WTC11 (cell line): ENCODE measurements at regions not wholly inside any gene's neighbourhood (a gene's known extent, or its start where the extent isn't known, plus 50 kb on each side); places are given as distances from the start of the nearest gene placed in this dataset.

Experiments
- CTCF ChIP-seq: fragments of 200-600 bp; IDR thresholded peaks from 2 replicates; pipeline ENCODE4 v1.8.0; 2022; ENCODE audit warnings: antibody characterized with exemption
- FOXJ3 ChIP-seq: sonication (generic); formaldehyde crosslinking; IDR thresholded peaks from 2 replicates; pipeline ENCODE4 v1.9.0; 2021; ENCODE audit warnings: missing genetic modification reagents, mild to moderate bottlenecking, borderline replicate concordance
- TF ChIP-seq, protein P1 (sequence below): sonication (generic); formaldehyde crosslinking; IDR thresholded peaks from 2 replicates; pipeline ENCODE4 v1.8.0; 2022; ENCODE audit warnings: mild to moderate bottlenecking, missing genetic modification reagents

DNA sequence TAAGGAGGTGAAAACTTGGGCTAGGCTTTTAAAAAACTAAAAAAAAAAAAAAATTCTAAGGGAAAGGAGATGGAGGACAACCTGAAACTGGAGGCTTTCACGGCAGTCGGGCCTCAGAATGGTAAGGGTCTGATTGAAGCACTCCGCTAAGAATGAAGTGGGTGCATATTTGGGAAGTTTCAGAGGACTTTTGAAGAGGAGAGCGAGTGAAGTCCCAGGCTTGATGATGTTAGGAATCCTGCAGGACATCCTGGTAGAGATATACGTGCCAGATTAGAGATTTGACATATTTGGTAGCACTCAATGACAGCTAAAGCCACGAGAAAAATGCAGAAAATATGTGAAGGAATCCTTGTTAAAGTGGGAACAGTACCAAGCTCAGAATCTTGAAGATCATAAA is 186.2 kb downstream of the SNAPC1 start:
- TF ChIP-seq FOXJ3 (no peak), CTCF (no peak)
- TF ChIP-seq, protein P1, sequence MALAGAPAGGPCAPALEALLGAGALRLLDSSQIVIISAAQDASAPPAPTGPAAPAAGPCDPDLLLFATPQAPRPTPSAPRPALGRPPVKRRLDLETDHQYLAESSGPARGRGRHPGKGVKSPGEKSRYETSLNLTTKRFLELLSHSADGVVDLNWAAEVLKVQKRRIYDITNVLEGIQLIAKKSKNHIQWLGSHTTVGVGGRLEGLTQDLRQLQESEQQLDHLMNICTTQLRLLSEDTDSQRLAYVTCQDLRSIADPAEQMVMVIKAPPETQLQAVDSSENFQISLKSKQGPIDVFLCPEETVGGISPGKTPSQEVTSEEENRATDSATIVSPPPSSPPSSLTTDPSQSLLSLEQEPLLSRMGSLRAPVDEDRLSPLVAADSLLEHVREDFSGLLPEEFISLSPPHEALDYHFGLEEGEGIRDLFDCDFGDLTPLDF (CRISPR knock-in tag): no peak
